ENCODE measurements at regions not wholly inside any gene's neighbourhood (a gene's known extent, or its start where the extent isn't known, plus 50 kb on each side); places are given as distances from the start of the nearest gene placed in this dataset.

GRCh38 chr19:30640252-30640965 lies 268.2 kb downstream of the ZNF536 start:
- H3K27me3 Mint-ChIP-seq (ENCODE audit: low read depth): peaks cover 6% of the 10 kb centered on the region
- no peak for DNase-seq
- no peaks in the 10 kb centered on the region for H3K4me1 Mint-ChIP-seq (ENCODE audit: low read depth)
- CTCF ChIA-PET: interaction anchor here (0.6 kb wide), 1 partner anchor 630 kb away, joined by 3 read pairs; no protein-coding TSS in a partner anchor
- H3K36me3 Mint-ChIP-seq (ENCODE audit: low read depth): no peaks in the 10 kb centered on the region
- H3K4me3 Mint-ChIP-seq: no peak overlapping the region
- intact Hi-C loops (cut with micrococcal nuclease): no loop called here
- H3K27ac Mint-ChIP-seq: no peak overlapping the region
- H3K9me3 Mint-ChIP-seq: peaks cover 7% of the 10 kb centered on the region

DNA sequence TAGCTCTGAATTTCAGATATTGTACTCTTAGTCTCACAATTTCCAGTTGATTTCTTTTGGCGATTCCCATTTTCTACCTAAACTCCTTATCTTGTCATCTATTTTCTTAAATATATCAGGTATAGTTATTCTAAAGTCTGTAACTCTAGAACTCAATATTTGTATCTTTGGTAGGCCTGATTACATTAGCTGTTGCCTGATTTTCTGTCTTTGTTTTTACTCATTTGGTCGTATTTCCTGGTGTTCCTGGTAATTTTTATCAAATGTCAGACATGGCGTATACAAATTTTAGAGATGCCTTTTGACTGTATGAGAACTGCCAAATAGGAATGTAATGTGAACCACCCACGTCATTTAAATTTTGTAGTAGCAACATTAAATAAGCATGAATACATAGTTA lies 266.7 kb downstream of the ZNF536 start:
- no peaks in the 10 kb centered on the region for H3K4me1 Mint-ChIP-seq (ENCODE audit: low read depth)
- no peak overlapping the region for H3K4me3 Mint-ChIP-seq
- CTCF ChIA-PET: no interaction called here
- no peak overlapping the region for H3K27ac Mint-ChIP-seq
- H3K36me3 Mint-ChIP-seq (ENCODE audit: low read depth): no peaks in the 10 kb centered on the region
- H3K27me3 Mint-ChIP-seq (ENCODE audit: low read depth): peaks cover 6% of the 10 kb centered on the region
- peaks cover 7% of the 10 kb centered on the region for H3K9me3 Mint-ChIP-seq
- DNase-seq: no peak
- intact Hi-C loops (cut with micrococcal nuclease): no loop called here

- Mint-ChIP-seq H3K36me3 (ENCODE audit: low read depth) (no peaks in the 10 kb centered on the region), H3K9me3 (peaks cover 7% of the 10 kb centered on the region), H3K27me3 (ENCODE audit: low read depth) (peaks cover 3% of the 10 kb centered on the region), H3K4me3 (no peak overlapping the region), H3K4me1 (ENCODE audit: low read depth) (no peaks in the 10 kb centered on the region), H3K27ac (no peak overlapping the region)
- CTCF ChIA-PET: interaction anchor here (0.7 kb wide), 1 partner anchor 205 kb away, joined by 4 read pairs; no protein-coding TSS in a partner anchor
- intact Hi-C loops (cut with micrococcal nuclease): no loop called here
- DNase-seq: no peak
Measured at GRCh38 chr19:30637926-30638325, 265.7 kb downstream of the ZNF536 start.

DNA sequence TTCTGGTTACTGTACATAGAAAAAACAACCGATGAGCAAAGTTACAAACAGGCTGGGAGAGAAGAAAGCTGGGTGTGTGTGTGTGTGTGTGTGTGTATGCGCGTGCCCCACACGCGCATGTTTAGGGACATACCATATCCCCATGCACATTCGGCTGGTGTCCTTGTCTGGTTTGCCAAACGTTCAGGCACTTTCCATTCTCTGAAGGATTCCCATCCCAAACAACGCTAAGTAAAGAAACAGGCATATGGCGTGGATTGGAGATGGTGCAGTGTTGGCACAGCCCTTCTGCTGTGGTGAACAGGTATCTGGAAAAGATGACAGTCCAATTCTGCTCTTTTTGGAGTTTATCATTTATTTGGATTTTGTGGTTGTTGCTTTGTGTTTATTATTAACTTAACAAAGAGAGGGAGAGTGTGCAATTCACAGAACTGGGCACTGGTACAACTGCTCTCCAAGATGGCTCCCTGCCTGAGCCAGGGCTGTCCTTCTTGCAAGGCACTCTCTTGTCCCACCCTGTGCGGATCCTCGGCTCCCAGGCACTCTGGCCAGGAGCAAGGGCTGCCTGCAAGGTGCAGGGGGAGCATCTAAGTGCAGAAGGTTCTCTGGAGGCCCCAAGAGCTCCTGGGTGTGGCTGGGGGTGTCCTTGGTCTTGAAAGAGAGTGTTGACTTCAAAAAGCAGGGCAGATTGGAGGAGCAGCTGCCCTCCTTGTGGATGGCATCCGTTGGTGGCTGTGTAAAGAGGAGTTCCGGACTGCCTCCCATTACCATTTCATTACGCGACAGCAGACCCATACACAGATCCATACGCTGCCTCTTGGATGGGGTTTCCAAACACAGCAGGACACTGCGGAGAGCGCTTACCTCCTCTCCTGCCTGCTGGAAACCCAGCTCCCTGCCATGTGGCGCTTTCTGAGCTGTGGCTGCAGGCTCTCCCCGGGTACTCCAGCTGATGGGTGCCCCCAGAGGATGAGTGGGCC lies 263.1 kb downstream of the ZNF536 start:
- Mint-ChIP-seq H3K4me3 (no peak overlapping the region), H3K27me3 (ENCODE audit: low read depth) (peaks cover 2% of the 10 kb centered on the region), H3K9me3 (peaks cover 7% of the 10 kb centered on the region), H3K36me3 (ENCODE audit: low read depth) (no peaks in the 10 kb centered on the region), H3K4me1 (ENCODE audit: low read depth) (no peaks in the 10 kb centered on the region), H3K27ac (no peak overlapping the region)
- intact Hi-C loops (cut with micrococcal nuclease): no loop called here
- DNase-seq: no peak
- CTCF ChIA-PET: interaction anchor here (0.5 kb wide), 1 partner anchor 32 kb away, joined by 3 read pairs; no protein-coding TSS in a partner anchor

DNA sequence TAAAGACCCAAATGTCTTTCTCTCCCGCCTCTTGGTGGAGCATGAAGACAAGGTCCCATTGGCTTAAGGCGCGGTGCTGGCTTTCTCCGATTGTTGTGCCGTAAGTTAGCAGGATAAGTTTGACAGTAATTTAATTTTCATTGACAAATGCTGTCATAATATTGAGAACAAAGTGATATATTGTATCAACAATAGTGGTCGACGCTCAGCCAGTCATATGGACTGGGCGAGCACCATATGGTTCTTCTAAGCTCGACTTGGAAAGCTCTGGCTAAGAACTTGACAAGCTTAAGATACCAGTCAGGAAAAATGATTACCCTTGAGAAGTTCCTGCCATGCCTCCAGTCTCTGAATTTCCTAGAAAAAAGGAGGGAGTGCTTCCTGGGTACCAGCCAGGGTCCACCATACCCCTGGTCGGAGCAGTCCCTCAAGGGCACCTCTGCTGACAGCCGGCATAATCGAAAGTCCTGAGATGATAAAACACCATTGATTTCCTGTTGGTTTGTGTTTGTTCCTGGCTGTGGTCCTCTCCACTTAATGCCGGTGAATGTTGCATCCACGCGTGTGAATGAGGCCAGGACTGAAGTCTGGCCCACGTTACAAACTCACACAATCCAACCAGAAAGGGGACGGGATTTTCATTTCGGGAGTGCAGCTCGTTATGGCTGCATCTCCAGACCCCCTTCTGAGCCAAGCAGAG lies 262.1 kb downstream of the ZNF536 start:
- CTCF ChIA-PET: no interaction called here

DNA sequence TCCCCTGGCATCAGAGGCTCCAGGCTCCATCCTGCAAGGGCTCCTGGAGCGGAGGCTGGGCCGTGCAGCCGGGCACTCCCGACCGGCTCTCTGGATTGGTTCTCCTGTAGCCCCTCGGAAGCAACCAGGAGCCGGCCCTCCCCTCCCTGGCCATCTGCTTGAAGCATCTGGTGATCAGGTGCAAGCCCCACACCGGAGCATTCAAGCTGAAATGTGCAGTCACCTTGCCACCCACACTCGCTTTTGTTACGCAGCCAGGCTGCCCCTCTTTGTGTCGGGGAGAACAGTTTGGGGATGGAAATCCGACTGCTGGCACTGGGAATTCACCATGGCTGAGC lies 258.8 kb downstream of the ZNF536 start:
- H3K36me3 Mint-ChIP-seq (ENCODE audit: low read depth): no peaks in the 10 kb centered on the region
- no peak overlapping the region for H3K27ac Mint-ChIP-seq
- no peak for DNase-seq
- CTCF ChIA-PET: no interaction called here
- H3K27me3 Mint-ChIP-seq (ENCODE audit: low read depth): peaks cover 2% of the 10 kb centered on the region
- H3K4me1 Mint-ChIP-seq (ENCODE audit: low read depth): no peaks in the 10 kb centered on the region
- no peak overlapping the region for H3K4me3 Mint-ChIP-seq
- H3K9me3 Mint-ChIP-seq: no peaks in the 10 kb centered on the region
- intact Hi-C loops (cut with micrococcal nuclease): no loop called here

More for the DNA sequence above, 262.1 kb downstream of the ZNF536 start:
- no peak for DNase-seq
- intact Hi-C loops (cut with micrococcal nuclease): no loop called here
- Mint-ChIP-seq H3K9me3 (peaks cover 7% of the 10 kb centered on the region), H3K4me3 (no peak overlapping the region), H3K4me1 (ENCODE audit: low read depth) (no peaks in the 10 kb centered on the region), H3K27ac (no peak overlapping the region), H3K27me3 (ENCODE audit: low read depth) (peaks cover 2% of the 10 kb centered on the region), H3K36me3 (ENCODE audit: low read depth) (no peaks in the 10 kb centered on the region)

DNA sequence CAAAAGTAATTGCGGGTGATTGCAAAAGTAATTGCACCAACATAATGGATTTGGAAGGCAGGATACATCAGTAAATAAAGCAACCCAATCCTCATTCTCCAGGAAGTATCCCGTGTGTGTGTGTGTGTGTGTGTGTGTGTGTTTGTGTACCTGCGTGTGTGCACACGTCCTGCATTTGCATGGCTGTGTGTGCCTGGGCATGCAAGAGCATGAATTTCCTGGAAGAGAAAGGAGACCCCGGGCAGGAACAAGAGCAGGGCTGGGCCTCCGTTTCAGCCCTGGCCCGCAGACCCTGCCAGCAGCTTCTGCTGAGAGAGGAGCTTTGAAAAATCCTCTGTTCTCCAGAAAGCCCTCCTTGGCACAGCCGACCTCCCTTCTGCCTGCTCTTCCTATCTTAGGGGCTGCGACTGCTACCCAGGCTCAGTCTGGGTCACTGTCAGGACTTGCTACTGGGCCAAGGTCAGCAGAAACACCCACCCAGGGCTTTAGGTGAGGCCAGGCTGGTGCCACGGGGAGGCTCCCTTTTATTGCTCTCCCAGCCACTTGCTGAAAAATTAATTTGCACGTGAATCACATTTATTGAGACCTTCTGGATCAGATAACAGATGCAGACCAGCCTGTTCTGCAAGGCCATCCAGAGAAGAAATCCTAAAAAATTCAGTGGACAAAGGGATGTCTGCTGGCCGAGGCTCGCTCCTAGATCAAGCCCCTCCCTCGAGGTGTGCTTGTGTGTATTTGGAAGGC lies 258.3 kb downstream of the ZNF536 start:
- Mint-ChIP-seq H3K9me3 (no peaks in the 10 kb centered on the region), H3K36me3 (ENCODE audit: low read depth) (no peaks in the 10 kb centered on the region), H3K27me3 (ENCODE audit: low read depth) (peaks cover 2% of the 10 kb centered on the region), H3K4me1 (ENCODE audit: low read depth) (no peaks in the 10 kb centered on the region), H3K27ac (no peak overlapping the region), H3K4me3 (no peak overlapping the region)
- intact Hi-C loops (cut with micrococcal nuclease): no loop called here
- DNase-seq: no peak
- CTCF ChIA-PET: no interaction called here

- Mint-ChIP-seq H3K4me1 (ENCODE audit: low read depth) (no peaks in the 10 kb centered on the region), H3K36me3 (ENCODE audit: low read depth) (no peaks in the 10 kb centered on the region), H3K4me3 (no peak overlapping the region), H3K27ac (no peak overlapping the region), H3K9me3 (peaks cover 4% of the 10 kb centered on the region), H3K27me3 (ENCODE audit: low read depth) (peaks cover 2% of the 10 kb centered on the region)
- no peak for DNase-seq
- CTCF ChIA-PET: no interaction called here
- intact Hi-C loops (cut with micrococcal nuclease): no loop called here
Measured at GRCh38 chr19:30629086-30629485, 256.9 kb downstream of the ZNF536 start.

DNA sequence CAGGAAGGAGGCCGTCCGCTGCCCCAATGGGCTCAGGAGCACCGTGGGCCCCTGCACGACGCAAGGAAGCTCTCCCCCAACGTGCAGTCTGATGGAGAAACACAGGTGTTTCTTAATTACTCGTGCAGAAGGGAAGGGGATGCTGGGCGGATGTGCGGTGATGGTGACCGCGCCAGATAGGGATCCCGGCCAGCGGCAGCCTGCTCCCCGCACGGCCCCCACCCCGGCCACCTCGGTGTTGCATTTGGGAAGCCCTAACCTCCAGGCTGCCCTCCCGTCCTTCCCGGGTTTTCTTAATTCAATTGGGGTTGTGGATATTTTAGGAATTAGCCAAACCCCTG lies 254.4 kb downstream of the ZNF536 start:
- CTCF ChIA-PET: no interaction called here
- Mint-ChIP-seq H3K9me3 (peaks cover 14% of the 10 kb centered on the region), H3K36me3 (ENCODE audit: low read depth) (no peaks in the 10 kb centered on the region), H3K4me1 (ENCODE audit: low read depth) (no peaks in the 10 kb centered on the region), H3K27me3 (ENCODE audit: low read depth) (peaks cover 2% of the 10 kb centered on the region), H3K27ac (no peak overlapping the region), H3K4me3 (no peak overlapping the region)
- intact Hi-C loops (cut with micrococcal nuclease): no loop called here
- DNase-seq: no peak

- intact Hi-C loops (cut with micrococcal nuclease): no loop called here
- CTCF ChIA-PET: no interaction called here
- Mint-ChIP-seq H3K4me3 (no peak overlapping the region), H3K4me1 (ENCODE audit: low read depth) (no peaks in the 10 kb centered on the region), H3K27me3 (ENCODE audit: low read depth) (peaks cover 2% of the 10 kb centered on the region), H3K27ac (no peak overlapping the region), H3K9me3 (peaks cover 14% of the 10 kb centered on the region), H3K36me3 (ENCODE audit: low read depth) (no peaks in the 10 kb centered on the region)
- DNase-seq: no peak
Measured at GRCh38 chr19:30625947-30626625, 253.9 kb downstream of the ZNF536 start.

DNA sequence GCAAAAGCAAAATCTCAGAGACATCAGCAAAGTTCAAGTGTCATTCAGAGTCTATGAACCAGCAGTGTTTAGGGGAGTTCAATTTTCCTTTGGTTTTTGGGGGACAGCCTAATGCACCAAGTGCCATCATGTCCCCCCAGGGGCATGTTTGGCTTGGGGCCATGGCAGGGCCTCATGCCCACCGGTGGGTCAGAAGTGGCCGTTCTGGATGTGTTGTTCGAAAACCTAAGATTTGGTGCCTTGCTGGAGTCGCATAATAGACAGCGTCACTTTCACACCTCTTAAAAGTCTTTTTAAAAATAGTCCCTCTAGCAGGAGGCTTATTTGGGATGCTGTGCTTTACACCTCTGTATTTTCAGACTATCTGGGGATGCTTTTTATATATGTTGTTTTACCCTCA lies 250.1 kb downstream of the ZNF536 start:
- intact Hi-C loops (cut with micrococcal nuclease): no loop called here
- Mint-ChIP-seq H3K27me3 (ENCODE audit: low read depth) (peaks cover 14% of the 10 kb centered on the region), H3K27ac (no peak overlapping the region), H3K4me3 (no peak overlapping the region), H3K36me3 (ENCODE audit: low read depth) (no peaks in the 10 kb centered on the region), H3K9me3 (peaks cover 14% of the 10 kb centered on the region), H3K4me1 (ENCODE audit: low read depth) (no peaks in the 10 kb centered on the region)
- DNase-seq: no peak
- CTCF ChIA-PET: no interaction called here
